Breast epithelium (tissue), 3 donors: ENCODE measurements at regions not wholly inside any gene's neighbourhood (a gene's known extent, or its start where the extent isn't known, plus 50 kb on each side); places are given as distances from the start of the nearest gene placed in this dataset.

Experiments
- POLR2A ChIP-seq: fragments of 450-650 bp; IDR thresholded peaks from one replicate; pipeline ENCODE4 v1.6.1; 2016; ENCODE audit warnings: antibody characterized with exemption, mild to moderate bottlenecking, moderate library complexity
- POLR2AphosphoS5 ChIP-seq, 3 donors: sonication (generic); formaldehyde crosslinking; IDR thresholded peaks; one replicate each; pipeline ENCODE4 v1.6.1; 2017; ENCODE audit warnings: antibody characterized with exemption in 3 of 3

DNA sequence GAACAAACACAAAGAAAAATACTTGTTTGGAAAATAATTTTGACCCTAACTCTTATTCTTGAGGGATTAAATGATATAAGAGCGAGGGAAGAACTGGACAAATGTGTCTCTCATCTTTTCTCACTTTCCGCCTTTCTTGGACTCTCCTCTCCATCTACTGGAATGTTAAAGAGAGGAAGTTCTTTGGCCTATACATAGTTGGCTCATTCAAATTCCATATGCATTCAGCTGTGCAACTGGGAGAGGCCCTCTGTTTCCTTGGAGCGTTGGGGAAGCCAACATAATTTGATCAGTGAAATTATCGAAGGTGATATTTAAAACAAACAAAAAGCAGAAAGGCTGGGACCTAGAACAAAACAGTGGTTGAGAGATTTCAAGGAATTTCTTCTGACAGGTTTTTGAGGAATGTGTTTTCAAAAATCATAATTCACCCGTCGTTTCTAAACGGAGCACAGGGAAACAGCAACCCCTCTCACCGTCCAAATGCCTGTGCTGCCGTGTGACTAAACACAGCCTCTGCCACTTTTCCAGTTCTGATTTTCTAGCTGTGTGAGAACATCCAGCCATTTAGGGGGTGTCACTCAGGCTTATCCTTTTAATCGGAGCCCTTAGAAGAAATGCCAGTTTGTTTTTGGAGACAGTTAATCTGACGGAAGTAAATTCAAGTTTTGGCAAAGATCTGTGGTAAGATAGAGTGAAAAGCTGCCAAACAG, 489.9 kb downstream of the SOX2 start:
- TF ChIP-seq POLR2A (no peak), POLR2AphosphoS5 (IDR thresholded peaks at IDR 0.05) (no peak)
